Gastrocnemius medialis (tissue), 4 donors: ENCODE measurements at regions not wholly inside any gene's neighbourhood (a gene's known extent, or its start where the extent isn't known, plus 50 kb on each side); places are given as distances from the start of the nearest gene placed in this dataset.

Source experiments
- CTCF ChIP-seq, 5 experiments: fragments of 450-650 bp in 3 of 5; fragments of 200-600 bp in 2 of 5; sonication (generic) in 2 of 5; IDR thresholded peaks in 4 of 5; conservative IDR thresholded peaks in 1 of 5; 1 replicate in 4 of 5; 2 replicates in 1 of 5; pipeline ENCODE4 v1.5.1; 2016 to 2019; ENCODE audit warnings: antibody characterized with exemption in 5 of 5, mild to moderate bottlenecking in 3 of 5, moderate library complexity in 3 of 5
- POLR2A ChIP-seq, 2 donors: fragments of 450-650 bp; IDR thresholded peaks; one replicate each; pipeline ENCODE4 v1.6.1; 2017; ENCODE audit warnings: antibody characterized with exemption in 2 of 2, mild to moderate bottlenecking in 2 of 2, moderate library complexity in 2 of 2

- TF ChIP-seq POLR2A (IDR thresholded peaks at IDR 0.05) = no peak
- no peak for TF ChIP-seq CTCF (IDR thresholded peaks at IDR 0.05 in 4 of 5, conservative IDR thresholded peaks at IDR 0.05 in 1 of 5)
Observed at GRCh38 chr7:13117103-13117502, 429.7 kb downstream of the ARL4A start.
